HG03097 (cell line): ENCODE measurements at regions not wholly inside any gene's neighbourhood (a gene's known extent, or its start where the extent isn't known, plus 50 kb on each side); places are given as distances from the start of the nearest gene placed in this dataset.
"Not testable (repeated sequence)": the region's sequence is repeated elsewhere in the genome, so short reads cannot be mapped to it uniquely, and the experiment has no call there.

Experiments used
- ATAC-seq: cut with Tn5 transposase; IDR thresholded peaks from one replicate; pipeline ENCODE4 v1.9.1; 2021; ENCODE audit not compliant: unreplicated experiment, low FRiP score

- no peak for ATAC-seq
Observed at GRCh38 chr6:9155836-9156235, 720.5 kb upstream of the SLC35B3 start.

- no peak for ATAC-seq
Observed at GRCh38 chr6:9143140-9143539, 707.8 kb upstream of the SLC35B3 start.

- ATAC-seq, result no peak
Observed at GRCh38 chr6:9140951-9141460, 705.7 kb upstream of the SLC35B3 start.

GRCh38 chr6:9140172-9140571, 704.8 kb upstream of the SLC35B3 start:
- no peak for ATAC-seq

GRCh38 chr6:9139746-9140145, 704.4 kb upstream of the SLC35B3 start:
- ATAC-seq, result no peak

- ATAC-seq, result no peak
Observed at GRCh38 chr6:9138936-9139335, 703.6 kb upstream of the SLC35B3 start.

- no peak for ATAC-seq
Observed at GRCh38 chr6:9136141-9136822, 700.9 kb upstream of the SLC35B3 start.

GRCh38 chr6:9131616-9132015, 696.3 kb upstream of the SLC35B3 start:
- ATAC-seq, result no peak

GRCh38 chr6:9131201-9131600, 695.9 kb upstream of the SLC35B3 start:
- no peak for ATAC-seq

GRCh38 chr6:9128970-9129369, 693.6 kb upstream of the SLC35B3 start:
- ATAC-seq, result no peak

GRCh38 chr6:9126878-9127560, 691.7 kb upstream of the SLC35B3 start:
- ATAC-seq, result no peak

- ATAC-seq, result not testable (repeated sequence)
Observed at GRCh38 chr6:9126034-9126433, 690.7 kb upstream of the SLC35B3 start.

- ATAC-seq, result no peak
Observed at GRCh38 chr6:9121549-9121948, 686.2 kb upstream of the SLC35B3 start.

- no peak for ATAC-seq
Observed at GRCh38 chr6:9116026-9116425, 680.7 kb upstream of the SLC35B3 start.

GRCh38 chr6:9112544-9112943, 677.2 kb upstream of the SLC35B3 start:
- ATAC-seq, result no peak

- no peak for ATAC-seq
Observed at GRCh38 chr6:9103876-9104521, 668.7 kb upstream of the SLC35B3 start.

GRCh38 chr6:9101920-9102319, 666.6 kb upstream of the SLC35B3 start:
- no peak for ATAC-seq

- no peak for ATAC-seq
Observed at GRCh38 chr6:9100869-9101580, 665.7 kb upstream of the SLC35B3 start.

- ATAC-seq, result no peak
Observed at GRCh38 chr6:9095729-9096128, 660.4 kb upstream of the SLC35B3 start.

GRCh38 chr6:9095137-9095536, 659.8 kb upstream of the SLC35B3 start:
- ATAC-seq, result no peak

- no peak for ATAC-seq
Observed at GRCh38 chr6:9089724-9090123, 654.4 kb upstream of the SLC35B3 start.
